ENCODE measurements at regions not wholly inside any gene's neighbourhood (a gene's known extent, or its start where the extent isn't known, plus 50 kb on each side); places are given as distances from the start of the nearest gene placed in this dataset.

DNA sequence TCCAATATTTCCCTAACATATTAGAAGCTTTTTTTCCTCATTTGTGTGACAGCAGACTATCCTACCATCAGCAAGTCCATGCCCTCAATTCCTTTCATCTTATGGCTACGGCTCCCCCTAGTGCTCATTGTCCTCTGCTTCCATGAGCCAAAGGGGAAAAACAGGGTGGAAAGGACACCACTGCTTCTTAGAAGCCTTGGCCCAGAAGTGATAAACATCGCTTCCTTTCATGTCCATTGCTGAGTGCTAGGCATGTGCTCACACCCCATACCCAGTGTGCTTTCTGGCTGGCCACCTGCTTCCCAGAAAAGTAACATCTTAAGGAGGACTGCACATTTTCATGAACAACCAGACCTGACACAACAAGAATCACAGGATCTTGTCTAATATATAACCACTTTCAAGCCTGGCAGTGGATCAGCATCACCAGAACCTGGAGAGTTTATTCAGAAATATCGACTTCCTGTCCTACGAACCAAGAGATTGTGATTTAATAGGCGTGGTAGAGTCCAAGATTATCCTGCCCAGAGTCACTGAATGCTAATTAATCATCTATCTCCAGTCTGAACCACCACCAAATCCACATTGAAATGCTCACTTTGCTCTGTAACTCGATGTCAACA is 650.5 kb upstream of the SORCS1 start:
- TF ChIP-seq EP300 (IDR thresholded peaks at IDR 0.05; ENCODE audit: borderline replicate concordance) (no peak), MAX (IDR thresholded peaks at IDR 0.05) (no peak), ZBTB7A (IDR thresholded peaks at IDR 0.05; ENCODE audit: low read depth) (no peak), RAD21 (IDR thresholded peaks at IDR 0.05; ENCODE audit: low read depth) (peak; percentile 54), YY1 (IDR thresholded peaks at IDR 0.05; ENCODE audit: low read depth) (no peak), EGR1 (IDR thresholded peaks at IDR 0.05) (no peak), CREB1 (IDR thresholded peaks at IDR 0.05; ENCODE audit: low read depth) (no peak), FOXM1 (IDR thresholded peaks at IDR 0.05; ENCODE audit: borderline replicate concordance, low read depth) (no peak), REST (IDR thresholded peaks at IDR 0.05; ENCODE audit: low read depth) (no peak), TAF1 (IDR thresholded peaks at IDR 0.05; ENCODE audit: low read depth) (no peak), TEAD4 (IDR thresholded peaks at IDR 0.05) (no peak)
- TF ChIP-seq, protein P1, sequence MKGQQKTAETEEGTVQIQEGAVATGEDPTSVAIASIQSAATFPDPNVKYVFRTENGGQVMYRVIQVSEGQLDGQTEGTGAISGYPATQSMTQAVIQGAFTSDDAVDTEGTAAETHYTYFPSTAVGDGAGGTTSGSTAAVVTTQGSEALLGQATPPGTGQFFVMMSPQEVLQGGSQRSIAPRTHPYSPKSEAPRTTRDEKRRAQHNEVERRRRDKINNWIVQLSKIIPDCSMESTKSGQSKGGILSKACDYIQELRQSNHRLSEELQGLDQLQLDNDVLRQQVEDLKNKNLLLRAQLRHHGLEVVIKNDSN (IDR thresholded peaks at IDR 0.05) = no peak

All from Ishikawa (cell line).